H7 (cell line): ENCODE measurements at regions not wholly inside any gene's neighbourhood (a gene's known extent, or its start where the extent isn't known, plus 50 kb on each side); places are given as distances from the start of the nearest gene placed in this dataset.

Source experiments
- DNase-seq: peaks from one replicate; pipeline ENCODE4 v3.0.0; 2012
- H3K27me3 ChIP-seq: 2 replicates; pipeline ENCODE4 v1.6.0; 2011; ENCODE audit warnings: mild to moderate bottlenecking, low read length; ENCODE audit not compliant: control insufficient read depth, insufficient read depth
- H3K36me3 ChIP-seq: replicated peaks from 2 replicates; pipeline ENCODE4 v1.5.1; 2011; ENCODE audit warnings: low read length; ENCODE audit not compliant: control insufficient read depth, insufficient read depth
- H3K4me3 ChIP-seq: 2 replicates; pipeline ENCODE4 v1.5.1; 2011; ENCODE audit warnings: low read depth, mild to moderate bottlenecking, control low read depth, low read length, moderate library complexity; ENCODE audit not compliant: insufficient read depth

DNA sequence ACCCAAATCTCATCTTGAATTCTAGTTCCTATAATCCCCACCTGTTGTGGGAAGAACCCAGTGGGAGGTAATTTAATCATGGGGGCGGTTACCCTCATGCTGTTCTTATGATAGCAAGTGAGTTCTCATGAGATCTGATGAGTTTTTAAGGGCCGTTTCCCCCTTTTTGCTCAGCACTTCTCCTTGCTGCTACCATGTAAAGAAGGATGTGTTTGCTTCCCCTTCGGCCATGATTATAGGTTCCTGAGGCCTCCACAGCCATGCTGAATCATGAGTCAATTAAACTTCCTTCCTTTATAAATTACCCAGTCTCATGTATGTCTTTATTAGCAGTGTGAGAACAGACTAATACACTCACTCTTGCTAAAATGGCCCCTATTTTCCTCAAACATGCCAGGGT, 374.7 kb downstream of the TUSC7 start:
- DNase-seq: no peak
- no peaks in the 10 kb centered on the region for H3K27me3 ChIP-seq
- no peaks in the 10 kb centered on the region for H3K36me3 ChIP-seq
- no peak overlapping the region for H3K4me3 ChIP-seq

DNA sequence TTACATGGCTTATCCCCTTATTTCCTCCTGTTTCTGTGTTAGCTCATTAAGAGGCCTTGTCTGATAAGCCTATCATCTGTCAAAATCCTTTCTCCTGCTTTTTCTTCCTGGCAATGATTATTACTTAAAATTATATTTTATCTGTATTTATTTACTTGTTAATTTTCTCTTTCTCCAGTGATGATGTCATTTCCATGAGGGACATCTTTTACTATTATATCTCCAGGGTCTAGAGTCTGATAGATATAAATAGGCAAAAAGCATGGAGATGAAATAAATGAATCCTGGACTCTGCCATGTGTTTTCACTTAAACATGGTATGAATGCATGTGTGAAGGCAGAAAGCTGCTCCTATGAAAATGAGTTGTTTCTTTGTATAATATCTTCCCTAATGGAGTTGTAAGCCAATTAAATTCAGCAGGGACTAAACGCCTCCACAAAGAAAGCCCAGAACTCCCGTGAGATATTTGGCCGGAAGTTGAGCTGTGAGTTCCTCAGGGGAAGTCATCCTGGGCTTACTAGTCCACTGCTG, 375.2 kb downstream of the TUSC7 start:
- H3K36me3 ChIP-seq: no peaks in the 10 kb centered on the region
- H3K27me3 ChIP-seq: no peaks in the 10 kb centered on the region
- no peak overlapping the region for H3K4me3 ChIP-seq
- DNase-seq: no peak

DNA sequence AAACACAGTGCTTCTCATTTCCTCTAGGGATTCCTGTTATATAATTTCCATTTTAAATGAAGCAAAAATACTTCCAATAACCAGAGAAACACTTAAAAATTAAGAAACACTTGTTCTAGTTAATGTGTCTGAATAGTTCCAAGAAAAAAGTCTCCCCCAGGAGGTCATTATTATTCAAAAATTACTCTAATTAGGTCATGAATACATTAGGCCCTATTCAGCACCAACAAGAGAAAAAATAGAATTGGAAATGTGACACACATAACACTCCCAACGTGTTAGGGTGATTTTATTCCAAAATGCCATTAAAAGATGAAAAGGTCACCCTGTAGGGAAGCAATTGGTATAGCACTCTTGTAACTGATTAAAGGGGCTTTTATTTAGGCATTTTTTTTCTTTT, 382.1 kb downstream of the TUSC7 start:
- no peak for DNase-seq
- H3K36me3 ChIP-seq: no peaks in the 10 kb centered on the region
- no peaks in the 10 kb centered on the region for H3K27me3 ChIP-seq
- no peak overlapping the region for H3K4me3 ChIP-seq

DNA sequence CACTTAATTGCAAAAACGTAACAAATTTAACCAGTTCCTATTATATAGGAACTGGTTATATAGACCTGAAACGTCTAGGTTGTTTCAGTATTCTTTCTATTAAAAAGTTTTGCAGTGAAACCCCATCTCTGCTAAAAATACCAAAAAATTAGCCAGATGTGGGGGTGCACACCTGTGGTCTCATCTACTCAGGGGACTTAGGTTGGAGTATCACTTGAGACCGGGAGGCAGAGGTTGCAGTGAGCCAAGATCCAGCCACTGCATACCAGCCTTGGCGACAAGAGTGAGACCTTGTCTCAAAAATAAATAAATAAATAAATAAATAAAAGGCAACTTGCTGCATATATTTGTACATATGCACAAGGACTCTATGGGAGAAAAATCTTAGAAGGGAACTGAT, 387.0 kb downstream of the TUSC7 start:
- Histone ChIP-seq H3K36me3 (no peaks in the 10 kb centered on the region), H3K4me3 (no peak overlapping the region), H3K27me3 (no peaks in the 10 kb centered on the region)
- DNase-seq: no peak

DNA sequence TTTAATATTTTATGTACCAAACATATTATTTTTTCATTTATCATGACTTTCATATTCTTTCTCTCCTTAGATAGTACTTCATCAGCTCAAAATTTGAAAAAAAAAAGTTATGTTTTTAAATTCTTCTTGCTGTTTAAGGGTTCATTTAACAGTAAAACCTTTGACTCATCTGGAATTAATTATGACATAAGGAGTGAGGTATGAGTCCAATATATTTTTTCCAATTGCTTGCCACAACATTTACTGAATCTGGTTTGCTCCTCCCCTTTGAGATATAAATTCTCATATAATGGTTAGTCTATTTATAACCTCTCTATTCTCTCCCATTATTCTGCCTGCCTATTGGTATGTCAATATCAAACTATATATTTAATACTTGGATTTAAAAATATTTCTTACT, 387.8 kb downstream of the TUSC7 start:
- DNase-seq: no peak
- Histone ChIP-seq H3K4me3 (no peak overlapping the region), H3K36me3 (no peaks in the 10 kb centered on the region), H3K27me3 (no peaks in the 10 kb centered on the region)

DNA sequence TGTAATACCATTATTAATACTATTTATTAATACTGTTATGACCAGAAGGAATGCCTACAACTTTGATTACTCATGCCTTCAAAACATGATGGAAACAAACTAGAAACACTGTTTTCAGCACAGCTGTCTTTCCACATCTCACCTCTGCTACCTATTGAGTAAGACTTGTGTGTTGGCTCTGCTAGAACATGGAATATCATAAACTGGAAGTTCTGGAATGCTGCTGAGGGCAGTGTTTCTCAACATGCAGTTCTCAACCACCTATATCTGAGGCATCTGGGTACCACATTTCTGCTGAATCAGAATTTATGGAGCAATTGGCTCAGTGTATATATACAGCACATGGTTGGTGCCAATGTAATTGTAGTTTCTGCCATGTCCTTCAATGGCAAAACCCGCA, 392.1 kb downstream of the TUSC7 start:
- Histone ChIP-seq H3K36me3 (no peaks in the 10 kb centered on the region), H3K4me3 (no peak overlapping the region), H3K27me3 (no peaks in the 10 kb centered on the region)
- DNase-seq: no peak

DNA sequence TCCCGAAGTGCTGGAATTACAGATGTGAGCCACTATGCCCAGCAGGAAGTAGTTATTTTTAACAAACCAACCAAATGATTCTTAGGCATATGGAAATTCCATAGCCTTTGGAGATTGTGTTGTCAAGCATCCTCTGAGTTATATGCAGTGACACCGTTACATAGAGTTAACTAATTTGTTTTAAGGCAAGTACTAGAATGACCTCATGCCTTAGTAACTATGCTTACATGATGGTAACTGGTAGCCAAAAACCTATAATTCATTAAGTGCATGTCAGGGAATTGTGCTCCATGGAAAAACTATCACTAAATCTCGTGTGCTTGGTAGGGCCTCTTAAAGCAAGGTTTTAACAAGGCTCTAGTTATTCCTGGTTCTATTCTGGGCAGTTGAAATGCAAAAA, 392.8 kb downstream of the TUSC7 start:
- DNase-seq: no peak
- Histone ChIP-seq H3K27me3 (no peaks in the 10 kb centered on the region), H3K36me3 (no peaks in the 10 kb centered on the region), H3K4me3 (no peak overlapping the region)

DNA sequence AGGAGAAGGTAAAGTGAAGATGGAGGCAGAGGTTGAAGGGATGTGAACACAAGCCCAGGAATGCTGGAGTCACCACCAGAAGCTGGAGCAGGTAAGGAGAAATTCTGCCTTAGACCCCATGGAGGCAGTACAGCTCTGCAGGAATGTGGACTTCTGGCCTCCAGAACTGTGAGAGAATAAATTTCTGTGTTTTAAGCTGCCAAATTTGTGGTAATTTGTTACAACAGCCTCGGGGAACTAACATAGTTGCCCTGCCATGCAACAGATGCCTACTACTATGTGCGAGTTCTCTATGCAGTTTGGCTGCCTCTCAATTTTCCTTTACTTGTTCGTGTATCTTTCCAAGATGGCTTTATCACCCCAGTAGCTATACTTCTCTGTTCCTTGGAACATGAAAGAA, 394.1 kb downstream of the TUSC7 start:
- DNase-seq: no peak
- no peak overlapping the region for H3K4me3 ChIP-seq
- no peaks in the 10 kb centered on the region for H3K36me3 ChIP-seq
- no peaks in the 10 kb centered on the region for H3K27me3 ChIP-seq

DNA sequence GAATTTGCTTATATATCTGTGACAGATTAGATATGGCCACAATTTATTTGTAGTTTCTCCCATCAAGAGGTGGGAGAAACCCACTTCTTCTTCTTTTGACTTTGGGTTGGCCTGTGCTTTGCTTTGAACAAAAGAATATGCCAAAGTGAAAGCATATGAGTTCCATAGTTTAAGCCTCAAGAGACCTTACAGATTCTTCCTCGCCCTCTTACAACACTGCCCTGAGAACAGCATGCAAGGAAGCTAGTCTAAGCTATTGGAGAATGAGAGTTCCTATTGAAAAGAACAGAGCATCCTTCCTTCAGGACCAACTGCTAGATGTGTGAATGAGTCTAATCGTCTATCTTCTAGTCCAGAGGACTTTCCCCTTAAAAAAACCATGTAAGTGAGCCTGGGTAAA, 394.8 kb downstream of the TUSC7 start:
- no peaks in the 10 kb centered on the region for H3K36me3 ChIP-seq

DNA sequence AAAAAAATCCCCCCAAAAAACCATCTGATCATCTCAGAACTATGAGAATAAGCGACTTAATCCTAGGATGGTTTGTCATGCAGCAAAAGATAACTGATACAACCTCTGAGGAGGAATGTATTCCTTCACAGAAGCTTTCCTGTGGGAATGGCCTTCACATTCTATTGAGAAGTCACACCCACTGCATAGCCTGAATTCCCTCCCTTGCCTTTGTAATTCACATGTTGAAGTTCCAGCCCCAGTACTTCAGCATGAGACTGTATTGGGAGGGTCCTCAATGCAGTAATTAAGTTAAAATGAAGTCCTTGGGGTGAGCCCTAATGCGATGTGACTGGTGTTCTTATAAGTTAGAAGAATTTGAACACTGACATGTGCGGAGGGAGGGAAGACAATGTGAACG, 395.2 kb downstream of the TUSC7 start:
- DNase-seq: no peak
- Histone ChIP-seq H3K4me3 (no peak overlapping the region), H3K36me3 (no peaks in the 10 kb centered on the region), H3K27me3 (no peaks in the 10 kb centered on the region)

More for the DNA sequence above, 394.8 kb downstream of the TUSC7 start:
- no peak for DNase-seq
- no peak overlapping the region for H3K4me3 ChIP-seq
- H3K27me3 ChIP-seq: no peaks in the 10 kb centered on the region

DNA sequence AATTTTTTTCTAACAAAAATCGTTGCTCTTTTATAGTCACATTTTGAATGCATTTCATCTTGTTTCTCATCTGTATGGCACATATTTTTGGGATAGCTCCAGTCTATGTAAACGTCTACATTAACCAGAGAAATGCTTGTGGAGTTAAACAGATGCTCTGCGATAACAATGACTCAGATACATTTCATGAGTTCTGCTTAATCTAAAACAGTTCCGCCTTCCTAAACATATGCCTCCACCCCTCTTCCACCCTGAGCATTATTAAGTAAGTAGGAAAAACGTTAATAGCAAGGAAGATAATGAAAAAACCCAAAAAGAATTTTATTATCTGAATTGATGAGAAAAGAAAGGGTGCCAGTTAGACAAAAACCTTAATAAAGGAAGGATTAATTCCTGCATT, 396.1 kb downstream of the TUSC7 start:
- no peak for DNase-seq
- Histone ChIP-seq H3K36me3 (no peaks in the 10 kb centered on the region), H3K27me3 (no peaks in the 10 kb centered on the region), H3K4me3 (no peak overlapping the region)

DNA sequence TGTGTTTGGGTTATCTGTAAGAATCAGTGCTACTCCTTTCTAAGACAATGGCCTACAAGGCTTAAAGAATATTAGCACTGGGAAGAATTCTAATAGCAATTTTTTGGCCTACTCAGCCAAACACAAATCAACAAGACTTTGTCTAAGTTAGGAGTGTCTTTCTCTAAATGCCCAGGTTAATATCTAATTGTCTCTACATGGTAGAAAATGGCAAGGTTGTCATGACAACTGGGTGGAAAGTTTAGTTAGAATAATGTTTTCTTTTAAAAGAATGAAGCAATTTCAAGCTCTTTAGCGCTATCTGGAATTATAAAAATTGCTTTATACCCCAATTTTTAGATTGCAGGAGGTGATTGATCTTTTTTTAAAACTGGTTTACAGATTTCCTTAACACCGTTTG, 396.8 kb downstream of the TUSC7 start:
- Histone ChIP-seq H3K27me3 (no peaks in the 10 kb centered on the region), H3K4me3 (no peak overlapping the region), H3K36me3 (no peaks in the 10 kb centered on the region)
- DNase-seq: no peak

DNA sequence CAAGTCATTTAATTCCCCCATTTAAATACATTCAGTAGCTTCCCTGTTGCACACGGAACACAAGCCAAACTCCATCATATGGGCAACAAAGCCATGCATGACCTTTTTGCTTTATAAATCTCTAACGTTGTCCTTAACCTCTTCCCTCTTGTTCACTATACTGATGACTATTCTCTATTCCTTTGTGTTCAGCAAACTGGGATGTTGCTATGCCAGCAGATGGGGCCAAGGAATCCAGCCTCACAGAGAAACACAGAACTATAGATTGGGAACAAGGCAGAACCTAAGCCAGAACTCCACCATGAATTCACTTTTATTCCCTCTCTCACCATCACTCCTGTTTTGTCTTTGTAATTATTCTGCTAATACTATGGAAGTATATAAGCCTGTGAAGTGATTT, 398.4 kb downstream of the TUSC7 start:
- Histone ChIP-seq H3K36me3 (no peaks in the 10 kb centered on the region), H3K4me3 (no peak overlapping the region), H3K27me3 (no peaks in the 10 kb centered on the region)
- DNase-seq: no peak

DNA sequence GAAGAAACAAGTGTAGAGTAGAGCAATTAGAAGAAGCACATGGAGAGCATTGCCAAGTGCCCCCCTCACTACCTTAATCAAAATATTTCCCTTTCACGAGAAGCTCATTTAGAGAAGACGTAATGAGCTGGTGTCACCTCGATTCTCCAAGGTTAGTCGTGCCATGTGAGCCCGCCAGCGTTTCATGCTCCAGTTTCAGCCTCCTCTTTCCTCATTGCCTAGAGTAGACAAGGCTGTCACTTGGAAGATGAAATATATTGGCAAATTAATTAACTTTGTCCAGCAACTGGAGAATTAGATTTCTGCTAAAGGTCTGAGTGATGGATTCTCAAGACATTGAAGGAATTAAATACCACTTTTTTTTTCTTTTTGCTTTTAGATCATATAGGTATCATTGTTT, 399.6 kb downstream of the TUSC7 start:
- Histone ChIP-seq H3K36me3 (no peaks in the 10 kb centered on the region), H3K27me3 (no peaks in the 10 kb centered on the region), H3K4me3 (no peak overlapping the region)
- no peak for DNase-seq

DNA sequence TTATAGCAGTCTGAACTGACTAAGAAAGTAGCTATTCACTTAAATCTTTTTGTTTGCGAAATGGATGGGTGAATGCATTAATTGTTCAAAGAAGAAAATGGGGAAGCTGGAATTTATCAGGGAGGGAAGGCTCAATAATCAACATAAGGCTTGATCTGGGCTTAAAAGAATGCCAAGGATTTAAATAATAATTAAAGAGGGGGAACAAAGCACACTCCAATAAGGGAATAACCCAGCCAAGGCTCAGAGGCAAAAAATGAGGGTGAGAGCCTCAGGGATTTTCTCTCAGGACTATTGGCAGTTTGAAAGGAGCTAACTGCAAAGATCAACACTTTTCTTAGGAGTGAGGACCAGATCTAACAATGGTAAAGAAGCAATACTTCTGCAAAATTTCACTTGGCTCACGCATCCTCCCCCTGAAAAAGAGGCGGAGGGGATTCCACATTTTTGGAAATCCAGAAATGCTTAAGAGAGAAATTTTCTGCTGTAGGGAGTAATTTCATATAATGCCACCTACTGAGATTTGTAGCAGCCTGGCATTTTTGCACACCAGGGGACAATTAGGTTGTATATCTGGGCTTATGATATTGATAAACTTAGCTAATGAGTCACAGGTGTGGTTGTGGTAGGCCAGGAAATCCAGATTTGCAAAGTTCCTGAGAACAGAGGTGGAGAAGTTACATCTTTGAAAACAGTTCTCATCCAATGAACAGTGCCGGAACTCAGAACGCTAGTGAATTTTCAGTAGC, 405.1 kb downstream of the TUSC7 start:
- H3K27me3 ChIP-seq: no peaks in the 10 kb centered on the region
- no peak overlapping the region for H3K4me3 ChIP-seq
- no peaks in the 10 kb centered on the region for H3K36me3 ChIP-seq
- DNase-seq: no peak
